Sigmoid colon (tissue), 6 donors: ENCODE measurements at regions not wholly inside any gene's neighbourhood (a gene's known extent, or its start where the extent isn't known, plus 50 kb on each side); places are given as distances from the start of the nearest gene placed in this dataset.

Experiments used
- DNase-seq: peaks from one replicate; pipeline ENCODE4 v3.0.0-alpha.2; 2019
- H3K27ac ChIP-seq, 4 donors: fragments of 200-600 bp; sonication (generic); one replicate each; pipeline ENCODE4 v1.5.1; 2016 to 2019; ENCODE audit warnings: mild to moderate bottlenecking in 1 of 4
- H3K27me3 ChIP-seq, 3 donors: fragments of 200-600 bp; sonication (generic); one replicate each; pipeline ENCODE4 v1.5.1; 2019; ENCODE audit warnings: mild to moderate bottlenecking in 1 of 3
- H3K36me3 ChIP-seq, 4 donors: fragments of 200-600 bp; sonication (generic); one replicate each; pipeline ENCODE4 v1.5.1; 2016 to 2019
- H3K4me1 ChIP-seq, 4 donors: fragments of 200-600 bp; sonication (generic); one replicate each; pipeline ENCODE4 v1.5.1; 2017 to 2019
- H3K4me3 ChIP-seq, 4 donors: fragments of 200-600 bp; sonication (generic); one replicate each; pipeline ENCODE4 v1.5.1; 2017 to 2019; ENCODE audit warnings: mild to moderate bottlenecking in 2 of 4, moderate library complexity in 1 of 4
- H3K9me3 ChIP-seq, 4 donors: fragments of 200-600 bp in 3 of 4; sonication (generic) in 3 of 4; one replicate each; pipeline versions ENCODE4 v1.5.1 to v1.6.1; 2013 to 2019
- EP300 ChIP-seq, 4 donors: sonication (generic); formaldehyde crosslinking; IDR thresholded peaks; one replicate each; pipeline ENCODE4 v1.6.1; 2017; ENCODE audit warnings: antibody characterized with exemption in 4 of 4
- POLR2A ChIP-seq, 2 donors: fragments of 450-650 bp; IDR thresholded peaks; one replicate each; pipeline ENCODE4 v1.6.1; 2016; ENCODE audit warnings: antibody characterized with exemption in 2 of 2, mild to moderate bottlenecking in 2 of 2, moderate library complexity in 2 of 2
- POLR2AphosphoS5 ChIP-seq, 4 donors: sonication (generic); formaldehyde crosslinking; IDR thresholded peaks; one replicate each; pipeline ENCODE4 v1.6.1; 2017; ENCODE audit warnings: antibody characterized with exemption in 4 of 4
- WGBS, 2 donors: extraction: QIAGEN DNeasy Blood & Tissue Kit; methylation state at CpG; one replicate each; pipeline ENCODE4 v1.1.7; 2013; 5-methylcytosine and 5-hydroxymethylcytosine counted together
- intact Hi-C: fragments of 100-400 bp; cut with DNase I; formaldehyde crosslinking; loops from one replicate; pipeline ENCODE4 v1.15.1; 2023
- TF ChIP-seq, protein P1 (sequence below), 4 experiments: fragments of 450-650 bp in 3 of 4; fragments of 200-600 bp in 1 of 4; IDR thresholded peaks; one replicate each; pipeline ENCODE4 v1.5.1; 2016 to 2019; ENCODE audit warnings: antibody characterized with exemption in 4 of 4, mild to moderate bottlenecking in 3 of 4, moderate library complexity in 2 of 4
- donor health status: healthy with polysubstance abuse.
- donor health status: healthy.

- 10 to 54% methylated on average over 1 of the region's 1 CpG for WGBS, 2 donors
- TF ChIP-seq POLR2AphosphoS5 (IDR thresholded peaks at IDR 0.05): no peak
- no peak for TF ChIP-seq POLR2A (IDR thresholded peaks at IDR 0.05)
- TF ChIP-seq, protein P1, sequence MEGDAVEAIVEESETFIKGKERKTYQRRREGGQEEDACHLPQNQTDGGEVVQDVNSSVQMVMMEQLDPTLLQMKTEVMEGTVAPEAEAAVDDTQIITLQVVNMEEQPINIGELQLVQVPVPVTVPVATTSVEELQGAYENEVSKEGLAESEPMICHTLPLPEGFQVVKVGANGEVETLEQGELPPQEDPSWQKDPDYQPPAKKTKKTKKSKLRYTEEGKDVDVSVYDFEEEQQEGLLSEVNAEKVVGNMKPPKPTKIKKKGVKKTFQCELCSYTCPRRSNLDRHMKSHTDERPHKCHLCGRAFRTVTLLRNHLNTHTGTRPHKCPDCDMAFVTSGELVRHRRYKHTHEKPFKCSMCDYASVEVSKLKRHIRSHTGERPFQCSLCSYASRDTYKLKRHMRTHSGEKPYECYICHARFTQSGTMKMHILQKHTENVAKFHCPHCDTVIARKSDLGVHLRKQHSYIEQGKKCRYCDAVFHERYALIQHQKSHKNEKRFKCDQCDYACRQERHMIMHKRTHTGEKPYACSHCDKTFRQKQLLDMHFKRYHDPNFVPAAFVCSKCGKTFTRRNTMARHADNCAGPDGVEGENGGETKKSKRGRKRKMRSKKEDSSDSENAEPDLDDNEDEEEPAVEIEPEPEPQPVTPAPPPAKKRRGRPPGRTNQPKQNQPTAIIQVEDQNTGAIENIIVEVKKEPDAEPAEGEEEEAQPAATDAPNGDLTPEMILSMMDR (IDR thresholded peaks at IDR 0.05): no peak
- TF ChIP-seq EP300 (IDR thresholded peaks at IDR 0.05): no peak
- Histone ChIP-seq H3K27ac (no peak overlapping the region), H3K27me3 (no peaks in the 10 kb centered on the region), H3K4me3 (no peak overlapping the region), H3K9me3 (no peaks in the 10 kb centered on the region), H3K36me3 (no peaks in the 10 kb centered on the region), H3K4me1 (no peaks in the 10 kb centered on the region)
- intact Hi-C loops: no loop called here
- DNase-seq: no peak
Measured at GRCh38 chr7:83851551-83851950, 202.6 kb upstream of the SEMA3E start.

- intact Hi-C loops: no loop called here
- no peak for TF ChIP-seq EP300 (IDR thresholded peaks at IDR 0.05)
- TF ChIP-seq, protein P1 (IDR thresholded peaks at IDR 0.05): no peak
- TF ChIP-seq POLR2A (IDR thresholded peaks at IDR 0.05): no peak
- no peak for TF ChIP-seq POLR2AphosphoS5 (IDR thresholded peaks at IDR 0.05)
- H3K27me3 ChIP-seq: no peaks in the 10 kb centered on the region
- DNase-seq: no peak
- H3K36me3 ChIP-seq: no peaks in the 10 kb centered on the region
- no peak overlapping the region for H3K27ac ChIP-seq
- H3K4me1 ChIP-seq: no peaks in the 10 kb centered on the region
- no peak overlapping the region for H3K4me3 ChIP-seq
- H3K9me3 ChIP-seq: no peaks in the 10 kb centered on the region
Measured at GRCh38 chr7:83850941-83851340, 202.0 kb upstream of the SEMA3E start.

GRCh38 chr7:83850125-83850524 lies 201.2 kb upstream of the SEMA3E start:
- intact Hi-C loops: no loop called here
- H3K9me3 ChIP-seq: no peaks in the 10 kb centered on the region
- DNase-seq: no peak
- H3K27me3 ChIP-seq: no peaks in the 10 kb centered on the region
- WGBS, 2 donors: 83 to 87% methylated on average over 3 of the region's 3 CpGs
- no peaks in the 10 kb centered on the region for H3K4me1 ChIP-seq
- no peak overlapping the region for H3K27ac ChIP-seq
- H3K36me3 ChIP-seq: no peaks in the 10 kb centered on the region
- no peak overlapping the region for H3K4me3 ChIP-seq
- TF ChIP-seq EP300 (IDR thresholded peaks at IDR 0.05) (no peak), POLR2A (IDR thresholded peaks at IDR 0.05) (no peak), POLR2AphosphoS5 (IDR thresholded peaks at IDR 0.05) (no peak)
- TF ChIP-seq, protein P1 (IDR thresholded peaks at IDR 0.05): no peak

DNA sequence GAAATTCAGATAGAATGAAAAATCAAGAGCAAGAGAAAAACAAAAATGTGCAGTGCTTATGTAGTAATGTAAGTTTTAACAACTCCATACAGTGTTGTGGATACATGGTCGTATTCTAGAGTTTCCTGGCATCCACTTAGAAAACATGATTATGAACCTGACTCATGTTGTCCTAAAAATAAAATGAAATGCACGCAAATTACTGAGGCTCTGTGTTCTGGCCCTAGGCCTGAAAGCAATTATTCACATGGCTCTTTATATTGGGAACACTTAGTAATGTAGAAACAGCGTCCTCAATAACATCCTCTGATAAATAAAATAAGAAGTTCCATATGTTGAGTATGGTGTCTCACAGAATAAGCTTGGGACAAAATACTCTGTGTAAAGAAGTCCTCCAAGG lies 200.2 kb upstream of the SEMA3E start:
- no peaks in the 10 kb centered on the region for H3K27me3 ChIP-seq
- 73 to 74% methylated on average over 3 of the region's 3 CpGs for WGBS, 2 donors
- no peak overlapping the region for H3K4me3 ChIP-seq
- intact Hi-C loops: no loop called here
- H3K36me3 ChIP-seq: no peaks in the 10 kb centered on the region
- H3K9me3 ChIP-seq: no peaks in the 10 kb centered on the region
- H3K4me1 ChIP-seq: no peaks in the 10 kb centered on the region
- no peak for DNase-seq
- no peak overlapping the region for H3K27ac ChIP-seq
- TF ChIP-seq, protein P1 (IDR thresholded peaks at IDR 0.05): no peak
- TF ChIP-seq EP300 (IDR thresholded peaks at IDR 0.05) (no peak), POLR2A (IDR thresholded peaks at IDR 0.05) (no peak)

DNA sequence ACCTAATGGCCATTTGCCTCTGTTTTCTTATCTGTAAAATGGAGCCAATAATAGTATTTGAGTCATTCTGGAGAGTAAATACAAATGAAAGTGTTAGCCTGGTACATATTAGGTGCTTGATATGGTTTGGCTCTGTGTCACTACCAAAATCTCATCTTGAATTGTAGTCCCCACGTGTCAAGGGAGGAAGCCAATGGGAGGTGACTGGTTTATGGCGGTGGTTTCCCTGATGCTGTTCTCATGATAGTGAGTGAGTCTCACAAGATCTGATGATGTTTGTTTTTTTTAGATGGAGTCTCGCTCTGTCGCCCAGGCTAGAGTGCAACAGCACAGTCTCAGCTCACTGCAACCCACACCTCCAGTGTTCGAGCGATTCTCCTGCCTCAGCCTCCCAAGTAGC lies 194.0 kb upstream of the SEMA3E start:
- Histone ChIP-seq H3K4me1 (no peaks in the 10 kb centered on the region), H3K36me3 (no peaks in the 10 kb centered on the region), H3K27me3 (no peaks in the 10 kb centered on the region)

More for the DNA sequence above, 194.0 kb upstream of the SEMA3E start:
- no peak overlapping the region for H3K27ac ChIP-seq
- WGBS, 2 donors: 90 to 92% methylated on average over 6 of the region's 6 CpGs
- TF ChIP-seq POLR2A (IDR thresholded peaks at IDR 0.05) (no peak), EP300 (IDR thresholded peaks at IDR 0.05) (no peak), POLR2AphosphoS5 (IDR thresholded peaks at IDR 0.05) (no peak)
- TF ChIP-seq, protein P1 (IDR thresholded peaks at IDR 0.05): no peak
- DNase-seq: no peak
- intact Hi-C loops: no loop called here
- H3K4me3 ChIP-seq: no peak overlapping the region
- no peaks in the 10 kb centered on the region for H3K9me3 ChIP-seq
